ENCODE measurements at regions not wholly inside any gene's neighbourhood (a gene's known extent, or its start where the extent isn't known, plus 50 kb on each side); places are given as distances from the start of the nearest gene placed in this dataset.

DNA sequence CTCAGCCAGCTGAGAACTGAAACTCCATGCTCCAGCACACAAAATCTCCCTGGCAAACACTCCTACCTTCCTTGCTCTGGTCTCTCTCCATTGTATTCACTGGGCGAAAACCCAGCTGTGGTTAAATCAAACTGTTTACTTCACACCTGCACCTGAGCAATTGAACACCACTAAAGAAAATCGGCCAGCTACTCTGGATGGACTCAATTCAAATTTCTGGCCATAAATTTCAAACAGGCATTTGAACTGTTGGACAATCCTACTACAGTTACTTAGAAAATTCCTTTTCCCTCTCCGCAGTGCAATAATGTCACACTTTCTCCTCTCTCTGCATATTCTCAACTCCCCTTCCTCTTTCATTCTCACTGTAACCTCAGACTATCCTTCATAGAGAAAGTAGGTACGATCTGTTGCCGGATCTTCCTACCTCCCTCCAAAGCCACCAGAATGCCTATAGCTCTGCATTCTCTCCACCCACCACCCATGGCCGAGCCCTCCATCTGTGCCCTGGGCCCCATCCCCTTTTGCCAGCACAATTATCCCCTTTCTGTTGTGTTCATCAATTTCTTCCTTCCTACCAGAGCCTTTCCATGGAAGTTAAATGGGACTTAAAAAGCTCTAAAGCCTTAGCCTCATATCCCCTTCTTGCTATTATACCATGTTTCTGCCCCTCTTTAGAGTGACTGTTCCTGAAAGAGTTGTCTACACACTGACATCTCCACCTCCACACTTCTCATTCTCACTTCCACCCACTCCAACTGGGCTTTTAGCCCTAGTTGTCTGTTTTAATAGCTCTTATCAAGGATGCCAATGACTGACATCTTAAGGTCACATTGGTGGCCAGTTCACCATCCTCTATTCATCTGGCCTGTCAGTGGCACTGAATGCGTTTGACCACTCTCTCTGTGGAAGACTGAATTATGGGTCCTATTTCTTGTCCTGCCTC, 127.5 kb upstream of the SLC1A4 start:
- no peak for TF ChIP-seq EZH2 (IDR thresholded peaks at IDR 0.05; ENCODE audit: insufficient read depth, poor library complexity, severe bottlenecking)
- TF ChIP-seq EZH2phosphoT487 (IDR thresholded peaks at IDR 0.05; ENCODE audit: insufficient read depth, low read depth), result no peak
